Transverse colon (tissue), 4 donors: ENCODE measurements at regions not wholly inside any gene's neighbourhood (a gene's known extent, or its start where the extent isn't known, plus 50 kb on each side); places are given as distances from the start of the nearest gene placed in this dataset.

Experiments used
- POLR2AphosphoS5 ChIP-seq, 3 donors: sonication (generic); formaldehyde crosslinking; IDR thresholded peaks; one replicate each; pipeline ENCODE4 v1.6.1; 2016; ENCODE audit warnings: antibody characterized with exemption in 3 of 3
- TF ChIP-seq, protein P1 (sequence below), 5 experiments: fragments of 200-600 bp in 3 of 5; fragments of 450-650 bp in 2 of 5; sonication (generic) in 3 of 5; IDR thresholded peaks; 1 replicate in 2 of 5; 2 replicates in 3 of 5; pipeline ENCODE4 v1.5.1; 2016 to 2017; ENCODE audit warnings: antibody characterized with exemption in 5 of 5, inconsistent platforms in 3 of 5, mild to moderate bottlenecking in 2 of 5, moderate library complexity in 1 of 5

DNA sequence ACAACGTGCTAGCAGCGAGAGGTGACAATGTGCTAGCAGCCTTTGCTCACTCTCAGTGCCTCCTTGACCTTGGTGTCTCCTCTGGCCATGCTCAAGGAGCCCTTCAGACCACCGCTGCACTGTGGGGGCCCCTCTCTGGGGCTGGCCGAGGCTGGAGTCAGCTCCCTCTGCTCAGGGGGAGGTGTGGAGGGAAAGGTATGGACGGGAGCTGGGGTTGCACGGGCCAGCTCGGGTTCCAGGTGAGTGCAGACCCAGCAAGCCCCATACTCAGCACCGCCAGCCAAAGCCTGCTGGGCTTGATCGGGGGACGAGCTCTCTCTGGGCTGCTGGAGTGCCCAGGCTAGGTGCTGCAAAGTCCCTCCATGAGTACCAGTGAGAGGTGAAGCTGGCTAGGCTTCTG is 180.2 kb downstream of the TRIM36 start:
- TF ChIP-seq, protein P1, sequence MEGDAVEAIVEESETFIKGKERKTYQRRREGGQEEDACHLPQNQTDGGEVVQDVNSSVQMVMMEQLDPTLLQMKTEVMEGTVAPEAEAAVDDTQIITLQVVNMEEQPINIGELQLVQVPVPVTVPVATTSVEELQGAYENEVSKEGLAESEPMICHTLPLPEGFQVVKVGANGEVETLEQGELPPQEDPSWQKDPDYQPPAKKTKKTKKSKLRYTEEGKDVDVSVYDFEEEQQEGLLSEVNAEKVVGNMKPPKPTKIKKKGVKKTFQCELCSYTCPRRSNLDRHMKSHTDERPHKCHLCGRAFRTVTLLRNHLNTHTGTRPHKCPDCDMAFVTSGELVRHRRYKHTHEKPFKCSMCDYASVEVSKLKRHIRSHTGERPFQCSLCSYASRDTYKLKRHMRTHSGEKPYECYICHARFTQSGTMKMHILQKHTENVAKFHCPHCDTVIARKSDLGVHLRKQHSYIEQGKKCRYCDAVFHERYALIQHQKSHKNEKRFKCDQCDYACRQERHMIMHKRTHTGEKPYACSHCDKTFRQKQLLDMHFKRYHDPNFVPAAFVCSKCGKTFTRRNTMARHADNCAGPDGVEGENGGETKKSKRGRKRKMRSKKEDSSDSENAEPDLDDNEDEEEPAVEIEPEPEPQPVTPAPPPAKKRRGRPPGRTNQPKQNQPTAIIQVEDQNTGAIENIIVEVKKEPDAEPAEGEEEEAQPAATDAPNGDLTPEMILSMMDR (IDR thresholded peaks at IDR 0.05), result no peak
- no peak for TF ChIP-seq POLR2AphosphoS5 (IDR thresholded peaks at IDR 0.05)
